Body of pancreas (tissue), 4 donors: ENCODE measurements at regions not wholly inside any gene's neighbourhood (a gene's known extent, or its start where the extent isn't known, plus 50 kb on each side); places are given as distances from the start of the nearest gene placed in this dataset.

ENCODE experiments used
- POLR2A ChIP-seq, 3 donors: fragments of 450-650 bp; IDR thresholded peaks; one replicate each; pipeline ENCODE4 v1.6.1; 2016; ENCODE audit warnings: antibody characterized with exemption in 3 of 3, mild to moderate bottlenecking in 2 of 3
- TF ChIP-seq, protein P1 (sequence below), 7 experiments: fragments of 450-650 bp in 4 of 7; fragments of 200-600 bp in 3 of 7; sonication (generic) in 3 of 7; IDR thresholded peaks; one replicate each; pipeline ENCODE4 v1.5.1; 2016 to 2019; ENCODE audit warnings: antibody characterized with exemption in 7 of 7

DNA sequence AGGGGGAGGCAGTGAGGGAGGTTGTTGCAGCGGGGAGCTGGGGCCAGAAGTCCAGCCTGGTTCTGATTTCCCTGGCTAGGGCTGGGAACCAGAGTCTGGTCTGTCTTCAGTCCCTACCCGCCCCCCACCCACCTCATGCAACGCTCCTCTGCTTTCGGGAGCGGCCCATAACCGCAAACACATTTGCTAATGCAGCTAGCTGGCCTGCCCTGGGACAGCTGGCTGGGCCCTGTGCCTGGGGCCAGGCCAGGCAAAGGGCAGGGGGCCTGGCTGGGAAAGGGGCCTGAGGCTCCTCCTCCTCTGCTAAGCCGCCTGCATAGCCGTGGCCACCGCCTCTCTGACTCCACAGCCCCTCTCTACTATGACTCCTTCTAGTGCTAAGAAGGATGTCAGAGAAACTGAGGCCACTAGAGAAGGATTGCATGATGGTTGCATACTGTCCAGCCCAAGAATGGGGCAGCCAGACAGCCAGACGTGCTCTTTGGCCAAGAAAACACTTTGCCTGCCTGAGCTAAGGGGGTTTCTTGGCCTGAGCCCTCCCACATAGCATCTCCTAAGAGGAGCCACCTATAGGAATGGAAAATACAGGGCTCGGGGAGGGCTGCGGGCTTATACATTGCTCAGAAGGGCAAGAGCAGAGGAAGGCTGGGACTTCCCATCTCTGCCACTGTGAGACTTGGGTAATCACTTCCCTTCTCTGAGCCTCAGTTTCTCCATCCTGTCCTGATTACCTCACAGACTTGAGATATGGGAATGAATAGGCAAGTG lies 76.9 kb downstream of the PJA1 start:
- TF ChIP-seq, protein P1, sequence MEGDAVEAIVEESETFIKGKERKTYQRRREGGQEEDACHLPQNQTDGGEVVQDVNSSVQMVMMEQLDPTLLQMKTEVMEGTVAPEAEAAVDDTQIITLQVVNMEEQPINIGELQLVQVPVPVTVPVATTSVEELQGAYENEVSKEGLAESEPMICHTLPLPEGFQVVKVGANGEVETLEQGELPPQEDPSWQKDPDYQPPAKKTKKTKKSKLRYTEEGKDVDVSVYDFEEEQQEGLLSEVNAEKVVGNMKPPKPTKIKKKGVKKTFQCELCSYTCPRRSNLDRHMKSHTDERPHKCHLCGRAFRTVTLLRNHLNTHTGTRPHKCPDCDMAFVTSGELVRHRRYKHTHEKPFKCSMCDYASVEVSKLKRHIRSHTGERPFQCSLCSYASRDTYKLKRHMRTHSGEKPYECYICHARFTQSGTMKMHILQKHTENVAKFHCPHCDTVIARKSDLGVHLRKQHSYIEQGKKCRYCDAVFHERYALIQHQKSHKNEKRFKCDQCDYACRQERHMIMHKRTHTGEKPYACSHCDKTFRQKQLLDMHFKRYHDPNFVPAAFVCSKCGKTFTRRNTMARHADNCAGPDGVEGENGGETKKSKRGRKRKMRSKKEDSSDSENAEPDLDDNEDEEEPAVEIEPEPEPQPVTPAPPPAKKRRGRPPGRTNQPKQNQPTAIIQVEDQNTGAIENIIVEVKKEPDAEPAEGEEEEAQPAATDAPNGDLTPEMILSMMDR (IDR thresholded peaks at IDR 0.05), result no peak
- TF ChIP-seq POLR2A (IDR thresholded peaks at IDR 0.05), result no peak
